ENCODE measurements at regions not wholly inside any gene's neighbourhood (a gene's known extent, or its start where the extent isn't known, plus 50 kb on each side); places are given as distances from the start of the nearest gene placed in this dataset.
"Not testable (repeated sequence)": the region's sequence is repeated elsewhere in the genome, so short reads cannot be mapped to it uniquely, and the experiment has no call there.

- in situ Hi-C loops (cut with HindIII; ENCODE audit: low pct_ligation_motif_present, low pct_unique_long_range_greater_than_20kb, low sequenced_read_pairs), result no loop called here
Measured at GRCh38 chr14:41000350-41000749, 606.3 kb upstream of the LRFN5 start.

GRCh38 chr14:40989260-40989659 is 617.4 kb upstream of the LRFN5 start:
- DNase-seq, result no peak
- in situ Hi-C loops (cut with HindIII; ENCODE audit: low pct_ligation_motif_present, low pct_unique_long_range_greater_than_20kb, low sequenced_read_pairs), result no loop called here

More at GRCh38 chr14:41000350-41000749, 606.3 kb upstream of the LRFN5 start:
- DNase-seq, result no peak

GRCh38 chr14:40987481-40987880 is 619.2 kb upstream of the LRFN5 start:
- in situ Hi-C loops (cut with HindIII; ENCODE audit: low pct_ligation_motif_present, low pct_unique_long_range_greater_than_20kb, low sequenced_read_pairs), result no loop called here
- DNase-seq, result no peak

GRCh38 chr14:40986655-40987054 is 620.0 kb upstream of the LRFN5 start:
- in situ Hi-C loops (cut with HindIII; ENCODE audit: low pct_ligation_motif_present, low pct_unique_long_range_greater_than_20kb, low sequenced_read_pairs), result no loop called here

GRCh38 chr14:40985584-40985983 is 621.1 kb upstream of the LRFN5 start:
- in situ Hi-C loops (cut with HindIII; ENCODE audit: low pct_ligation_motif_present, low pct_unique_long_range_greater_than_20kb, low sequenced_read_pairs), result no loop called here

More at GRCh38 chr14:40986655-40987054, 620.0 kb upstream of the LRFN5 start:
- no peak for DNase-seq

GRCh38 chr14:40983604-40984003 is 623.1 kb upstream of the LRFN5 start:
- DNase-seq, result no peak
- in situ Hi-C loops (cut with HindIII; ENCODE audit: low pct_ligation_motif_present, low pct_unique_long_range_greater_than_20kb, low sequenced_read_pairs), result no loop called here

More at GRCh38 chr14:40985584-40985983, 621.1 kb upstream of the LRFN5 start:
- no peak for DNase-seq

GRCh38 chr14:40981247-40981646 is 625.4 kb upstream of the LRFN5 start:
- in situ Hi-C loops (cut with HindIII; ENCODE audit: low pct_ligation_motif_present, low pct_unique_long_range_greater_than_20kb, low sequenced_read_pairs), result no loop called here
- no peak for DNase-seq

GRCh38 chr14:40960257-40960656 is 646.4 kb upstream of the LRFN5 start:
- in situ Hi-C loops (cut with HindIII; ENCODE audit: low pct_ligation_motif_present, low pct_unique_long_range_greater_than_20kb, low sequenced_read_pairs); DNase-seq: not testable (repeated sequence)

- in situ Hi-C loops (cut with HindIII; ENCODE audit: low pct_ligation_motif_present, low pct_unique_long_range_greater_than_20kb, low sequenced_read_pairs), result no loop called here
- DNase-seq, result no peak
Measured at GRCh38 chr14:40955131-40955505, 651.6 kb upstream of the LRFN5 start.

- in situ Hi-C loops (cut with HindIII; ENCODE audit: low pct_ligation_motif_present, low pct_unique_long_range_greater_than_20kb, low sequenced_read_pairs); DNase-seq: not testable (repeated sequence)
Measured at GRCh38 chr14:40954448-40955130, 652.1 kb upstream of the LRFN5 start.

GRCh38 chr14:40944521-40944920 is 662.2 kb upstream of the LRFN5 start:
- in situ Hi-C loops (cut with HindIII; ENCODE audit: low pct_ligation_motif_present, low pct_unique_long_range_greater_than_20kb, low sequenced_read_pairs), result no loop called here
- DNase-seq, result no peak

- no peak for DNase-seq
- in situ Hi-C loops (cut with HindIII; ENCODE audit: low pct_ligation_motif_present, low pct_unique_long_range_greater_than_20kb, low sequenced_read_pairs), result no loop called here
Measured at GRCh38 chr14:40936861-40937260, 669.8 kb upstream of the LRFN5 start.

GRCh38 chr14:40920380-40920779 is 686.3 kb upstream of the LRFN5 start:
- in situ Hi-C loops (cut with HindIII; ENCODE audit: low pct_ligation_motif_present, low pct_unique_long_range_greater_than_20kb, low sequenced_read_pairs), result no loop called here
- DNase-seq, result no peak

- in situ Hi-C loops (cut with HindIII; ENCODE audit: low pct_ligation_motif_present, low pct_unique_long_range_greater_than_20kb, low sequenced_read_pairs), result no loop called here
- DNase-seq, result no peak
Measured at GRCh38 chr14:40911141-40911540, 695.5 kb upstream of the LRFN5 start.

GRCh38 chr14:40909906-40910305 is 696.8 kb upstream of the LRFN5 start:
- in situ Hi-C loops (cut with HindIII; ENCODE audit: low pct_ligation_motif_present, low pct_unique_long_range_greater_than_20kb, low sequenced_read_pairs), result no loop called here
- DNase-seq, result no peak

GRCh38 chr14:40903709-40904108 is 703.0 kb upstream of the LRFN5 start:
- no peak for DNase-seq
- in situ Hi-C loops (cut with HindIII; ENCODE audit: low pct_ligation_motif_present, low pct_unique_long_range_greater_than_20kb, low sequenced_read_pairs), result no loop called here

- in situ Hi-C loops (cut with HindIII; ENCODE audit: low pct_ligation_motif_present, low pct_unique_long_range_greater_than_20kb, low sequenced_read_pairs), result no loop called here
Measured at GRCh38 chr14:40899435-40899834, 707.2 kb upstream of the LRFN5 start.

GRCh38 chr14:40894846-40895245 is 711.8 kb upstream of the LRFN5 start:
- no peak for DNase-seq
- in situ Hi-C loops (cut with HindIII; ENCODE audit: low pct_ligation_motif_present, low pct_unique_long_range_greater_than_20kb, low sequenced_read_pairs), result no loop called here

More at GRCh38 chr14:40899435-40899834, 707.2 kb upstream of the LRFN5 start:
- DNase-seq, result no peak

GRCh38 chr14:40889126-40889525 is 717.5 kb upstream of the LRFN5 start:
- DNase-seq, result no peak
- in situ Hi-C loops (cut with HindIII; ENCODE audit: low pct_ligation_motif_present, low pct_unique_long_range_greater_than_20kb, low sequenced_read_pairs), result no loop called here

GRCh38 chr14:40887912-40888311 is 718.8 kb upstream of the LRFN5 start:
- in situ Hi-C loops (cut with HindIII; ENCODE audit: low pct_ligation_motif_present, low pct_unique_long_range_greater_than_20kb, low sequenced_read_pairs), result no loop called here
- no peak for DNase-seq

- in situ Hi-C loops (cut with HindIII; ENCODE audit: low pct_ligation_motif_present, low pct_unique_long_range_greater_than_20kb, low sequenced_read_pairs), result no loop called here
- DNase-seq, result peak; percentile 10
Measured at GRCh38 chr14:40870252-40870651, 736.4 kb upstream of the LRFN5 start.

Data from ACHN (cell line).